Ovary (tissue), 7 donors: ENCODE measurements at regions not wholly inside any gene's neighbourhood (a gene's known extent, or its start where the extent isn't known, plus 50 kb on each side); places are given as distances from the start of the nearest gene placed in this dataset.

Experiments
- DNase-seq, 5 donors: peaks; one replicate each; pipeline ENCODE4 v3.0.0-alpha.2; 2019 to 2020
- H3K27ac ChIP-seq, 2 donors: fragments of 200-600 bp; one replicate each; pipeline versions ENCODE4 v1.5.1 to v1.8.0; 2019 to 2022
- H3K27me3 ChIP-seq: fragments of 200-600 bp; one replicate; pipeline ENCODE4 v1.8.0; 2022
- H3K36me3 ChIP-seq: fragments of 200-600 bp; sonication (generic); one replicate; pipeline ENCODE4 v1.5.1; 2019
- H3K4me1 ChIP-seq: one replicate; pipeline ENCODE4 v1.8.1; 2013; ENCODE audit warnings: mild to moderate bottlenecking, moderate library complexity; ENCODE audit not compliant: insufficient read depth
- H3K4me3 ChIP-seq: fragments of 200-600 bp; sonication (generic); one replicate; pipeline ENCODE4 v1.5.1; 2017
- H3K9me3 ChIP-seq, 2 donors: fragments of 200-600 bp in 1 of 2; sonication (generic) in 1 of 2; one replicate each; pipeline versions ENCODE4 v1.5.1 to v1.8.1; 2013 to 2019; ENCODE audit warnings: mild to moderate bottlenecking in 1 of 2, moderate library complexity in 1 of 2
- CTCF ChIP-seq, 3 donors: fragments of 450-650 bp in 2 of 3; fragments of 200-600 bp in 1 of 3; IDR thresholded peaks; one replicate each; pipeline versions ENCODE4 v1.5.1 to v1.8.0; 2016 to 2022; ENCODE audit warnings: antibody characterized with exemption in 3 of 3, mild to moderate bottlenecking in 1 of 3
- EP300 ChIP-seq: sonication (generic); formaldehyde crosslinking; IDR thresholded peaks from one replicate; pipeline ENCODE4 v1.6.1; 2017; ENCODE audit warnings: antibody characterized with exemption
- POLR2A ChIP-seq: fragments of 450-650 bp; IDR thresholded peaks from one replicate; pipeline ENCODE4 v1.6.1; 2017; ENCODE audit warnings: antibody characterized with exemption, mild to moderate bottlenecking, moderate library complexity
- WGBS, 3 donors: extraction: QIAGEN DNeasy Blood & Tissue Kit in 1 of 3; methylation state at CpG; one replicate each; pipeline versions ENCODE4 v1.1.5 to v1.1.7; 2013 to 2017; 5-methylcytosine and 5-hydroxymethylcytosine counted together
- intact Hi-C, 4 donors: fragments of 100-400 bp; cut with DNase I; formaldehyde crosslinking; loops; one replicate each; pipeline versions ENCODE4 v1.11.0 to v1.15.1; 2022 to 2023
- donor health status: DM: no; HTN: no; CAD: no; lungs with moderate emphysema.
- donor health status: DM: no; HTN: no; CAD: no.
- donor health status: Bipolar disorder and iron deficiency.
- donor health status: DM: no; HTN: no; CAD: no.
- donor health status: DM: yes; HTN: yes; CAD: no.

GRCh38 chr3:25130724-25131520, 297.1 kb upstream of the RARB start:
- Histone ChIP-seq H3K27me3 (no peaks in the 10 kb centered on the region), H3K36me3 (no peaks in the 10 kb centered on the region), H3K9me3 (no peaks in the 10 kb centered on the region), H3K4me1 (no peaks in the 10 kb centered on the region), H3K27ac (no peak overlapping the region), H3K4me3 (no peak overlapping the region)
- intact Hi-C loops = loop anchor here in 1 of 4 donors (5.0 kb wide), 1 partner anchor 1829 kb away; no protein-coding TSS in a partner anchor
- WGBS, 3 donors = 67 to 81% (median 77%) methylated on average over 4 of the region's 4 CpGs
- TF ChIP-seq EP300 (no peak), POLR2A (no peak), CTCF (IDR thresholded peaks at IDR 0.05) (no peak)
- DNase-seq = no peak

- no peaks in the 10 kb centered on the region for H3K36me3 ChIP-seq
- H3K9me3 ChIP-seq = no peaks in the 10 kb centered on the region
- TF ChIP-seq POLR2A (no peak), EP300 (no peak), CTCF (IDR thresholded peaks at IDR 0.05) (no peak)
- WGBS, 3 donors = 29 to 36% (median 31%) methylated on average over 3 of the region's 3 CpGs
- H3K4me1 ChIP-seq = no peaks in the 10 kb centered on the region
- intact Hi-C loops = loop anchor here in 1 of 4 donors (5.0 kb wide), 1 partner anchor 1831 kb away; no protein-coding TSS in a partner anchor
- no peak for DNase-seq
- no peak overlapping the region for H3K27ac ChIP-seq
- H3K4me3 ChIP-seq = no peak overlapping the region
- no peaks in the 10 kb centered on the region for H3K27me3 ChIP-seq
Measured at GRCh38 chr3:25133588-25133987, 294.5 kb upstream of the RARB start.

GRCh38 chr3:25137606-25138005, 290.5 kb upstream of the RARB start:
- TF ChIP-seq EP300 (no peak), CTCF (IDR thresholded peaks at IDR 0.05) (no peak), POLR2A (no peak)
- H3K36me3 ChIP-seq = no peaks in the 10 kb centered on the region
- no peaks in the 10 kb centered on the region for H3K4me1 ChIP-seq
- no peak overlapping the region for H3K27ac ChIP-seq
- H3K4me3 ChIP-seq = no peak overlapping the region
- intact Hi-C loops = no loop called here
- no peaks in the 10 kb centered on the region for H3K27me3 ChIP-seq
- no peak for DNase-seq
- H3K9me3 ChIP-seq = no peaks in the 10 kb centered on the region
- WGBS, 3 donors = 94 to 98% (median 96%) methylated on average over 2 of the region's 2 CpGs

- intact Hi-C loops = no loop called here
- 79 to 88% (median 82%) methylated on average over 1 of the region's 1 CpG for WGBS, 3 donors
Measured at GRCh38 chr3:25139267-25139666, 288.8 kb upstream of the RARB start.

More at GRCh38 chr3:25139267-25139666, 288.8 kb upstream of the RARB start:
- no peak for DNase-seq
- Histone ChIP-seq H3K27me3 (no peaks in the 10 kb centered on the region), H3K9me3 (no peaks in the 10 kb centered on the region), H3K27ac (no peak overlapping the region), H3K4me3 (no peak overlapping the region), H3K4me1 (no peaks in the 10 kb centered on the region), H3K36me3 (no peaks in the 10 kb centered on the region)
- TF ChIP-seq CTCF (IDR thresholded peaks at IDR 0.05) (no peak), POLR2A (no peak), EP300 (no peak)
